ENCODE measurements at regions not wholly inside any gene's neighbourhood (a gene's known extent, or its start where the extent isn't known, plus 50 kb on each side); places are given as distances from the start of the nearest gene placed in this dataset.

DNA sequence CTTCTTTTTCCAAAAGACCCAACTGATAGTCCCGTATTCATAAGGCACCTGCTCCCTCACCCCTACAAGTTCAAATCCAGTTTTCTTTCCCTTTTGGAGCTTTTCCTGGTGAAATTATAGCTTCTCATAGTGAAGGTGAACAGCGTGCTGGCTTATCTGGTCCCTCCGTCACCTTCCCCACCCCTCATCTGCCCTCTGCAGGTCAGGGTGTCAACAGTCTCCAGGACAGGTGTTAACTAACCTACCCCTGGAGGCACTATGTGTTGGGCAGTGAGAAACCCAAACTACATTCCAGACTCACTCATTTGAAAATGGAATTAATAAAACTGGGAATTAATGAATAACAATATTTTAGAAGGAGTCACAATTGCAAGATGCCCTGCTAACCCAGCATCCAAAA lies 109.0 kb upstream of the TAS2R1 start:
- no peaks in the 10 kb centered on the region for H3K27me3 Mint-ChIP-seq
- H3K4me3 ChIP-seq (ENCODE audit: control extremely low read depth in 1 of 5, extremely low read depth in 1 of 5, insufficient read depth in 1 of 5, low read depth in 2 of 5, low read length in 4 of 5), result no peak overlapping the region
- no peak for ATAC-seq (ENCODE audit: low read depth)

DNA sequence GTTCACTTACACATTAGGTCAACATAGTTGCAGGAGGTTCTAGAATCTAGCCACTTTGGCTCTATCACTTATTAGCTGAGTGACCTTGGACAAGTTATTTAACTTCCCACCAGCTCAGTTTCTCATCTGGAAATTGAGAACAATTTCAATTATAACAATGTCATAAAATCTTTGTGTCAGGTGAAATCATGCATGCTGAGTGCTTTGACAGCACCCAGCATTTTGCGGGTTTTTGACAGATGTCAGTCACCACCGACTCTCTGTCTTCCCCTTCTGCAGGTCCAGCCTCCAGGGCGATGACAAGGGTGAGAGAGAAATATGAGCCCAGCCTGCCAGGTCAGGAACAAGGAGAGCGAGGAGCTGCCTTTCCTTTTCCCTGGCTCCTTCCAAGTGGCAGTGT lies 107.1 kb upstream of the TAS2R1 start:
- Histone ChIP-seq H3K27ac (ENCODE audit: low read length in 2 of 2) (no peak overlapping the region), H3K4me3 (ENCODE audit: control extremely low read depth in 1 of 5, extremely low read depth in 1 of 5, insufficient read depth in 1 of 5, low read depth in 2 of 5, low read length in 4 of 5) (no peak overlapping the region), H3K79me2 (ENCODE audit: control insufficient read depth, insufficient read depth, low read length) (no peaks in the 10 kb centered on the region), H3K36me3 (replicated peaks in 1 of 2; ENCODE audit: control extremely low read depth in 1 of 2, control insufficient read depth in 1 of 2, extremely low read depth in 1 of 2, insufficient read depth in 2 of 2, low read length in 1 of 2) (no peaks in the 10 kb centered on the region), H3K27me3 (replicated peaks in 1 of 4; ENCODE audit: control extremely low read depth in 1 of 4, control insufficient read depth in 3 of 4, insufficient read depth in 4 of 4, low read length in 3 of 4) (no peaks in the 10 kb centered on the region), H4K20me1 (ENCODE audit: control insufficient read depth, insufficient read depth, low read length, poor library complexity, severe bottlenecking) (no peaks in the 10 kb centered on the region), H3K9ac (ENCODE audit: low read length) (no peak overlapping the region), H3K4me1 (ENCODE audit: control insufficient read depth in 2 of 2, insufficient read depth in 2 of 2, low read length in 2 of 2) (no peaks in the 10 kb centered on the region), H3K9me3 (ENCODE audit: control extremely low read depth in 1 of 3, control insufficient read depth in 2 of 3, insufficient read depth in 1 of 3, low read length in 2 of 3) (no peaks in the 10 kb centered on the region), H3K4me2 (replicated peaks; ENCODE audit: low read depth, low read length, poor library complexity, severe bottlenecking) (no peak overlapping the region), H2AFZ (ENCODE audit: insufficient read depth, low read depth, low read length, poor library complexity, severe bottlenecking) (no peak overlapping the region)
- intact Hi-C loops (cut with micrococcal nuclease), result no loop called here
- Mint-ChIP-seq H3K4me3 (no peak overlapping the region), H3K27me3 (no peaks in the 10 kb centered on the region), H3K9me3 (ENCODE audit: insufficient read depth) (no peaks in the 10 kb centered on the region), H3K4me1 (no peaks in the 10 kb centered on the region), H3K27ac (no peak overlapping the region)
- TF ChIP-seq EZH2 (IDR thresholded peaks at IDR 0.05; ENCODE audit: borderline replicate concordance, insufficient read depth, low read depth, low read length, poor library complexity, severe bottlenecking), result no peak
- TF ChIP-seq, protein P1, sequence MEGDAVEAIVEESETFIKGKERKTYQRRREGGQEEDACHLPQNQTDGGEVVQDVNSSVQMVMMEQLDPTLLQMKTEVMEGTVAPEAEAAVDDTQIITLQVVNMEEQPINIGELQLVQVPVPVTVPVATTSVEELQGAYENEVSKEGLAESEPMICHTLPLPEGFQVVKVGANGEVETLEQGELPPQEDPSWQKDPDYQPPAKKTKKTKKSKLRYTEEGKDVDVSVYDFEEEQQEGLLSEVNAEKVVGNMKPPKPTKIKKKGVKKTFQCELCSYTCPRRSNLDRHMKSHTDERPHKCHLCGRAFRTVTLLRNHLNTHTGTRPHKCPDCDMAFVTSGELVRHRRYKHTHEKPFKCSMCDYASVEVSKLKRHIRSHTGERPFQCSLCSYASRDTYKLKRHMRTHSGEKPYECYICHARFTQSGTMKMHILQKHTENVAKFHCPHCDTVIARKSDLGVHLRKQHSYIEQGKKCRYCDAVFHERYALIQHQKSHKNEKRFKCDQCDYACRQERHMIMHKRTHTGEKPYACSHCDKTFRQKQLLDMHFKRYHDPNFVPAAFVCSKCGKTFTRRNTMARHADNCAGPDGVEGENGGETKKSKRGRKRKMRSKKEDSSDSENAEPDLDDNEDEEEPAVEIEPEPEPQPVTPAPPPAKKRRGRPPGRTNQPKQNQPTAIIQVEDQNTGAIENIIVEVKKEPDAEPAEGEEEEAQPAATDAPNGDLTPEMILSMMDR (IDR thresholded peaks at IDR 0.05), result no peak
- CTCF ChIA-PET, result no interaction called here
- DNase-seq, result no peak
- POLR2A ChIA-PET, result no interaction called here
- WGBS (ENCODE audit: insufficient coverage), result 86% methylated on average over 4 of the region's 4 CpGs
- no peak for ATAC-seq (ENCODE audit: low read depth)

More for the DNA sequence above, 109.0 kb upstream of the TAS2R1 start:
- no peak overlapping the region for H2AFZ ChIP-seq (ENCODE audit: insufficient read depth, low read depth, low read length, poor library complexity, severe bottlenecking)
- CTCF ChIA-PET, result no interaction called here
- H3K27me3 ChIP-seq (replicated peaks in 1 of 4; ENCODE audit: control extremely low read depth in 1 of 4, control insufficient read depth in 3 of 4, insufficient read depth in 4 of 4, low read length in 3 of 4), result no peaks in the 10 kb centered on the region
- Mint-ChIP-seq H3K27ac (no peak overlapping the region), H3K4me3 (no peak overlapping the region), H3K9me3 (ENCODE audit: insufficient read depth) (no peaks in the 10 kb centered on the region), H3K4me1 (no peaks in the 10 kb centered on the region)
- POLR2A ChIA-PET, result no interaction called here
- H3K4me1 ChIP-seq (ENCODE audit: control insufficient read depth in 2 of 2, insufficient read depth in 2 of 2, low read length in 2 of 2), result no peaks in the 10 kb centered on the region
- H3K9me3 ChIP-seq (ENCODE audit: control extremely low read depth in 1 of 3, control insufficient read depth in 2 of 3, insufficient read depth in 1 of 3, low read length in 2 of 3), result no peaks in the 10 kb centered on the region
- H3K4me2 ChIP-seq (replicated peaks; ENCODE audit: low read depth, low read length, poor library complexity, severe bottlenecking), result no peak overlapping the region
- no CpG with 5 or more reads among the region's 3 CpGs for WGBS (ENCODE audit: insufficient coverage)
- H4K20me1 ChIP-seq (ENCODE audit: control insufficient read depth, insufficient read depth, low read length, poor library complexity, severe bottlenecking), result no peaks in the 10 kb centered on the region
- DNase-seq, result no peak
- TF ChIP-seq, protein P1 (IDR thresholded peaks at IDR 0.05), result no peak
- no peak for TF ChIP-seq EZH2 (IDR thresholded peaks at IDR 0.05; ENCODE audit: borderline replicate concordance, insufficient read depth, low read depth, low read length, poor library complexity, severe bottlenecking)
- no peaks in the 10 kb centered on the region for H3K36me3 ChIP-seq (replicated peaks in 1 of 2; ENCODE audit: control extremely low read depth in 1 of 2, control insufficient read depth in 1 of 2, extremely low read depth in 1 of 2, insufficient read depth in 2 of 2, low read length in 1 of 2)
- no peaks in the 10 kb centered on the region for H3K79me2 ChIP-seq (ENCODE audit: control insufficient read depth, insufficient read depth, low read length)
- no peak overlapping the region for H3K27ac ChIP-seq (ENCODE audit: low read length in 2 of 2)
- intact Hi-C loops (cut with micrococcal nuclease), result no loop called here
- H3K9ac ChIP-seq (ENCODE audit: low read length), result no peak overlapping the region

Measured in B cell (primary cell).